ENCODE measurements at regions not wholly inside any gene's neighbourhood (a gene's known extent, or its start where the extent isn't known, plus 50 kb on each side); places are given as distances from the start of the nearest gene placed in this dataset.
A peak's percentile ranks its signal among the peaks of the same experiment; 100 is the strongest.

DNA sequence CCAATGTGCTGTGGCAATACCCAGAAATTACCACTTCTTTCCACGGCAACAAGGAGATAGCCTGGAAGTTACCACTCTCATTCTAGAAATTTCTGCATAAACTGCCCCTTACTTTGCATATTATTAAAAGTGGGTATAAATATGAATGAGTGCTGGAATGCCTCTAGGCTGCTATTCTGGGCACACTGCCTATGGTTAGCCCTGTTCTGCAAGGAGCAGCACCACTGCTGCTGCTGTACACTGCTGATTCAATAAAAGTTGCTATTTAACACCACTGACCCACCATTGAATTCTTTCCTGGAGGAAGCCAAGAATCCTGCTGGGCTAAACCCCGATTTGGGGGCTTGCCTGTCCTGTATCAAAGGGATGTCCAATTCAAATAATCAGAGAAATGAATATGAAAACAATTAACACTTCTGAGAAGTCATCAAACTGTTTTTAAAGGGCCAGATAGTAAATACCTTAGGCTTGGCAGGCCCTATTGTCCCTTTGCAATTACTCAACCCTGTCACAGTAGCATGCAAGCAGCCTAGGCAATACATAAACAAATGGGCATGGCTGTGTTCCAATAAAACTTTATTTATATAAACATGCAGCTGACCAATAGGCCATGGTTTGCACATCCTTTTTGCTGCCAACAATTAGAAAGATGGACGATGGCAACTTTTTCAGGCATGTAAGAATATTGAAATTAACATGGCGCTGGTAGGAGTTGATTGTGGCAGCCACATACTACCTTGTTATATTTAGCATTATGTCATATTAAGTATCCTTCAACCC lies 369.4 kb upstream of the B3GALT2 start:
- no peak for DNase-seq

DNA sequence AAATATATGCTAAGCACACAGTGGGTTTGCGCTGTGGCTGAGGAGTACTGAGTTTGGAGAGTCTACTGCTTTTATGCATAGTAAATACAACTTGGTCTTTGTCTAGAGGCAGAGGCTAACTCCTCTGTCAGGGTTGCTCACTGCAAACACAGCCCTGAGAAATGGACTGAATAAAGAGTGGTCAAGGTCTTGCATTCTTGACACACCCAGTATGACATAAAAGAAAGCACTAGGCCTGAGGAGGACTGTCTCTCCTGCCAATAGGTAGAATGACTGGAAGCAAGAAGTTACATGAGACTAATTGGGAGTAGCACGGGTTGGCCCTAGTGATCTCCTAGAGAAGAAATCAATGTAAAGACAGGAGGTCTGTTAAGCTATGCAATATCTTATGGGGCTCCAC lies 367.2 kb upstream of the B3GALT2 start:
- no peak for DNase-seq

DNA sequence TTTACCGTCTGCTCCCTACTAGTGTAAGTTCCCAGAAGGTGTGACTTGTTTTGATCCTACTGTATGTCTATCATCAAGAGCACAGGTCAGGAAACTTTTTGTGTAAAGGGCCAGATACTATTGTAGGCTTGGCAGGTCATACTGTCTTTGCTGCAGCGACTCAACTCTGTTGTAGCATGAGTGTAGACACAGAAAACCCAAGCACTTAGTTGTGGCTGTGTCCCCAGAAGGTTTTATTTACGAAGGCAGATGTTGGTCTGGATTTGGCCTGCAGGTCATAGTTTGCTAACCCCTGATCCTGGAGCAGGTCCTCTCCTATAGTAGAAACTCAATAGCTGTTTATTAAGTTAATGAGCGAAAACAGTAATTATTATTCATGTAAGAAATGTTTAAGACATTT lies 365.9 kb upstream of the B3GALT2 start:
- no peak for DNase-seq

DNA sequence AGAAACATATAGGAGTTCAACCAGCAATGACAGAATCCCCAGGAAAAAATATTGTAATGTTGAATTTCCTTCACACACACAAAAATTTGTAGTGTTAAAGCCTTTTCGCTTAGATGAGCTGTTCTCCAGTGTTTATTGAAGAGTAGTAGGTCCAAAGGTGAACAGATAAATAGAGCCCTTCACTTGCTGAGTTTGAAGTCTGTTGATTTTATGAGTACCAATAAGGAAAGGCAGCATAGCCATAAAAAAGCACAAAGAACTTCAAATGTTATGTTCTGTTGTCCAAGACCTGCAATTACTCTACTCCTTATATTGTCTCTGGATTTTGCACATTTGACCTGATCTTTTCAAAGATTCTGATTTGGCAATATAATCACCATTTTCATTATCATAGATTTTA lies 362.7 kb upstream of the B3GALT2 start:
- DNase-seq = no peak

DNA sequence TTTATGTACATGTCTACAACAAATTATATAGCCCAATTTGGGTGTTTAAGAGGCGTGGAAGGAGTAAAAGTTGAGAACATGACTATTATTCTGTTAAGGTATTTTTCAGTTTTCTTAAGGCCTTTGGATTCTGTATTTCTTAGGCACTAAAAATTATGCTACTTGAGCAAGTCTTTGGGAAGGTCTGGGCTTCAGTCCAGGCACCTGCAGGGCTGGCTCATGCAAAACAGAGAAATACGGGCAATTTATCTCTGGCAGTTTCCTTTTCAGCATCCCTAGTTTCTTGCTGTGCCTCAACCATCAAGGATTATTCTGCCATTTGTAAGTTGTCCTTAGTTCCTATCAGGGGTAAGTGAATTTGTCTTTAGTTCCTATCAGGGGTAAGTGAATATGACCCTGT lies 358.8 kb upstream of the B3GALT2 start:
- no peak for DNase-seq

DNA sequence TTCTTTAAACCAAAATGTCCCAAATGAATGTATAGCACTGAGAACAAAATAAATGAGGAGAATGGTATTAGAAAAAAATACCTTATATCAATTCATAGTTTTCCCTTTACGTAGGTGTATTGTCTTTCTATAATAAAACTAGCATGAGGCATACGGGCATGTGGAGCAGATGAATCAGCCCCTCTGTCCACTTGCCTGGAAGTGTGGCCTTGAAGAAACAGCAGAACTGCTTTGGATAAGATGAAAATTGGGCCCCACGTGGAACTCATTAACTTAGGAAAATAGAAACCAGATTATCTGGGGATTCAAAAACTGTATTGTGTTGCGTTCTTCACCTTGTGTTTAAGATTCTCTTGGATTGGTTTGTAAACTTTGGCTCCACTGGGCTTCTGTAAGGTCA lies 356.8 kb upstream of the B3GALT2 start:
- DNase-seq = no peak

DNA sequence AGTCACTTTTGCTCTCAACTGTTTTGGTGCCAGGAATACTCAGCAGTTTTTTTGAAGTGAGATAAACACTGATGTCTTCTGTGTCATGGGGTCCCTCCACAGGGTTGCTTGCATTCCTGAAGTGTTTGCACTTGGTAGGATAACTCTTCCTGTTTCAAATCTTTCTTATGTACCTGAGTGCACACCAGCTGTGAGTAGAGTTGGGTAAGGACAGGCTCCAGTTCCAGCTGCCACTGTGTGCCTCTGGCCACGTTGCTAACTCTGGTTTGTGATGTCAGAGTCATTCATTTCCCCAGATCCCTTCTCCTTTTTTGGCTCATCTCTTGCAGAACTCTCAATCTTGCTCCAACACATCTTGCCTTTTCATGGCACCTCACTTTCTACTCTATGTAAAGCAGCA lies 356.3 kb upstream of the B3GALT2 start:
- no peak for DNase-seq

DNA sequence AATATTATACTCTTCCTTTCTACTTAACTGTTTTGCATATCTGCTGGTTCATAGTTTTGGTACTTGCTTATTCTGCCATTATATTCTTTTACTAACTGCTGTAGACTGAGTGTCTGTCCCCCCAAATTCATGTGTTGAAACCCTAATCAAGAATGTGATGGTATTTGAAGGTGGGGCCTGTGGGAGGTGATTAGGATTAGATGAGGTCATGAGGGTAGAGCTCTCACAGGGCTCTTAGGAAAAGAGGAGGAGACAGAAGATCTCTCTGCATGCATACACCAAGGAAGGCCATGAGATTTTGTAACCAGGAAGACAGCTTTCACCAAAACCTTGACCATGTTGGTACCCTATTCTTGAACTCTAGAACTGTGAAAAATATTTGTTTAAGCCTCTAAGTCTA lies 354.1 kb upstream of the B3GALT2 start:
- DNase-seq = no peak

DNA sequence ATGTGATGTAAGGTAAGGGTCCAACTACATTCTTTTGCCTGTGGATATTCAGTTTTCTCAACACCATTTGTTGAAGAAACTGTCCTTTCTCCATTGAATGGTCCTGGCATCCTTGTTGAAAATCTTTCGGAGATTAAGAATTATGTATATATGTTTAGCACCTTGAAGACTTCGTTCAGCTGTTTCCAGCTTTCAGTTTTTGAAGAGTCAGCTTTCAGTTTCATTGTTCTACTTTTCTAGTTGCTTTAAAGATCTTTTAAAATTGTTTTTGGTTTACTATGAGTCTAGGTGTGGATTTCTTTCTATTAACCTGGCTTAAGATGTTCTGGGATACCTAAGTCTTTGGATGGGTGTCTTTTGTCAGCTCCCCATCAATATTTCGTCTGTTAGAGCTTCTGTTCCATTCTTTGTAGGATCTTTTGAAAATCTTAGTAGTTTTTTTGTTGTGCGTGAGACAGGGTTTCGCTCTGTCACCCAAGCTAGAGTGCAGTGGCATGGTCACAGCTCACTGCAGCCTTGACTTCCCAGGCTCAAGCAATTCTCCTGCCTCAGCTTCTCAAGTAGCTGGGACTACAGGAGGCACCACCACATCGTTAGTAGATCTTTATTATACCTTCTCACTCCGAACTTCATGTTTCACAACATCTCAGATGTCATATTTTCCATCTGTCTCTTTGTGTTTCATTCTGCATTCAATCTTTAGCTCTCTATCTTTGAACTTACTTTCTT lies 353.5 kb upstream of the B3GALT2 start:
- no peak for DNase-seq

DNA sequence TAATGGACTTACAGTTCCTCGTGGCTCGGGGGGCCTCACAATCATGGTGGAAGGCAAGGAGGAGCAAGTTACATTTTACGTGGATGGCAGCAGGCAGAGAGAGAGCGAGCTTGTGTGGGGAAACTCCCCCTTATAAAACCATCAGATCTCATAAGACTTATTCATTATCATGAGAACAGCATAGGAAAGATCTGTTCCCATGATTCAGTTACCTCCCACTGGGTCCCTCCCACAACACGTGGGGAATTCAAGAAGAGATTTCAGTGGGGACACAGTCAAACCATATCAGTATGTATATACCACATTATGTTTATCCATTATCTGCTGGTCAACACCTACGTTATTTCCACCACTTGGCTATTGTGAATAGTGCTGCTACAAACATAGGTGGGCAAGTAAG lies 352.3 kb upstream of the B3GALT2 start:
- DNase-seq = no peak

DNA sequence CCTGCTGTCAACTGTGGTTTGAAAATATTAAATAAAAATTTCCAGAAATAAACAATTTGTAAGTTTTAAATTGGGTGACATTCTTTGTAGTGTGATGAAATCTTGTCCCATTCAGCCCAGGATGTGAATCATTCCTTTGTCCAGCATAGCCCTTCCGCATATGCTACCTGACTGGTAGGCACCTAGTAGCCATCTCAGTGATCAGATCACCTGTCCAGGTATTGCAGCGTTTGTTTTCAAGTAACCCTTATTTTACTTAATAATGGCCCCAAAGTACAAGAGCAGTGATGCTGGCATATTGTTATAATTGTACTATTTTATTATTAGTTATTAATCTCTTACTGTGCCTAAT lies 351.6 kb upstream of the B3GALT2 start:
- no peak for DNase-seq

DNA sequence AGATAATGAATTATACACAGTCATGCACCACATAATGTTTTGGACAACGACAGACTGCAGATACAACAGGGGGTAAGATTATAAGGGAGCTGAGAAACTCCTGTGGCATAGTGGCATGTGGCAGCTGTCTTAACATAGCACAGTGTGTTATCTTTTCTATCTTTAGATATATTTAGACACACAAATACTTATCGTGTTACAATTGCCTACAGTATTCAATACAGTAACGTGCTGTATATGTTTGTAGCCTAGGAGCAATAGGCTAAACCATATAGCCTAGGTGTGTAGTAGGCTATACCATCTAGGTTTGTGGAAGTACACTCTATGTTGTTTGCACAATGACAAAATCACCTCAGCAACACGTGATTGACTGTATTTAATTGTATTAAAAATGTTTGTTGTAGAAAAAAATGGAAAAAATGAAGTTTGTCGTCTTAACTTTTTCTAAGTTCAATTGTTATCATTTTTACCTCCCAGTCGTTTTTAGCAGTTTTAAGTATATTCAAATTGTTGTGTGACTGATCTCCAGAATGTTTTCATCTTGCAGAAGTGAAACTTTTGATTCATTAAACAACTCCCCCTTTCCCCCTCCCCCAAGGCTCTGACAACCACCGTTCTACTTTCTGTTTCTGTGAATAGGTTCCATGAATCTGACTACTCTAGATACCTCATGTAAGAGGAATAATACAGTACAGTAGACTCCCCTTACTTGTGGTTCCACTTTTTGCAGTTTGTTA lies 351.0 kb upstream of the B3GALT2 start:
- peak; percentile 26 to 49 (median 39) for DNase-seq

DNA sequence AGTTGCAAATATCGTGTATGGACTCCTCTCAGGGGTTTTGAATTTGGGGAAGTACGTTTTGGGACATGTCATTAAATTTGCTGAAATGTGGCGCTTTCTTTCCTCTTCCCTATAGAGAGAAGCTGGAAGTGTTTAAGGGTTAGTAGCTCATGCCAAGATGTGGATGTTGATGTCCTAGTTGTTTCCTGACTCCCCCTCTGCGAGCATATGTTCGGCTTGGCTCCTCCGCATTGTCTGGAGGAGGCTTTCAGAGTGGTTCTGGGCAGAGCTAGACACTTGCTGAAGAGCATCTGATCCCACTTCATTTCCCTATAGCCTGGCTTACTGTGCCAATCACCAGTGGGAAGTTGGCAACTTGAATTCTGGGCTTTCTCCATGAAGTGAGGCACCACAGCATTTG lies 347.4 kb upstream of the B3GALT2 start:
- no peak for DNase-seq

DNA sequence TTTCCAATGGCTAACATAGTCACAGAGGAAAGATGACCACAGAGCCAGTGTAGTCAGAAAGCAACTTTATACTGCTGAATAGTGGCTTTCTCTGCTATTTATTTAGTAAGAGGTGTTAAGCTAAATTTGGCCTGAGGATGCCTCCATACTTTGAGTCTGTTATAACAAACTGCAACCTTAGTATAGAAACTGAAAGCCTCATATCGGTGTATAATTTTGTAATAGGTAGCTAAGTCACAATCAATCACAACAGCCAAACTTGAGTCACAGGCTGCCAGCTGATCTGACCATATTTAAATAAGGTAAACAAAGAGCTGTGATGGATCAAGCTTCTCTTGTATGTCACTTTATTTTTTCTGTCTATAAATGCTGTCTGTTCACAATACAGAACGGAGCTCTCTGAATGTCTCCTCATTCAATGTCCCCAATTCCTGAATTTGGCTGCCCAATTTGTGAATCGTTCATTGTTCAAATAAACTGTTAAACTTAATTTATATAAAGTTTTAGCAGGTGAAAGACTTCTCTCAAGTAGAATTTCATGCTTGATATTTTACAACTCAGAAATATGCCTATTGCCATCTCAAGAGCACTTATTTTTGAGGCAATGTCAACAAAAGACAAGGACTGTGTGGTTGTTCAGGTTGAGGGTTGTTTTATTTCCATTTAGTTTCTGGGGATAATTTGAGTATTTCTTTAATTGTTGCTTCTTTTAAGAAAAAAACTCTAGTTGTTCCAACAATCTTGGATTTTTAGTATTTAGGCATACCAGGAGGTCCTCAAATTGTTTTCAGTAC lies 339.7 kb upstream of the B3GALT2 start:
- DNase-seq = no peak

DNA sequence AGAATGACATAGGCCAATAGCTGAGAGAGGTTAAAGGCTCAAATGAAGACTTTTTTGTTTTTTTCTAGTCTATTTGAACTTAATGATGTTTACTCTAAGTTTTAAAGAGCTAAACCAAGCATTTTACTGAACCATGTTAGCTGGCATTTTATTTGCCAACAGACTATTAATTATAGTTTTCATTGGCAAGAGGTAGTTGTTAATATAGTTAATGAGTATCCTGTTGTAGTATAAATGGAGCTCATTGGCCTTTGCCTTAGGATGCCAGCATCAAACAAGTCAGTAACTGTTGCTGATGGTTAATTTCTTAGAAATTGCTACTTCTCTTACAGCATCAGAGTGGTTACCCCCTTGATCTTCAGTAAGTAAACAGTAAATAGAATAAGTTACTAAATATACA lies 339.0 kb upstream of the B3GALT2 start:
- no peak for DNase-seq

DNA sequence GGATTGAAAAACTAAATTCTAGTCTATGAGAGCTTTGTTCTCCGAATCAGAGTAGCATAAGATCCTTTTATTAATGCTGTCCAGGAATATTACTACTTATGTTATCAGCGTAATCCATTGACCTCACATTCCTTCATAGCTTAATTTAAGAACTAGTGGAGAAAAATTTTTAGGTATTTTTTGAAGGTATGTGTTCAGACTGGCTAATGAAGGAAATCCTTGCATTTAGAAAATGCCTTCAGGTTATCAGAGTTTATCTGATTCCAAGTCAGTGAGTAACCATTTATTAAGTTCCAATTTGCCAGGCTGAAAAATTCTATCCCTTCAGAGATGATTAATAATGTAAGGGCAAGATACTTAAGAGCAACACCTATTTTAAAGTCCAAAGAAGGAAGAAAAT lies 338.2 kb upstream of the B3GALT2 start:
- no peak for DNase-seq

DNA sequence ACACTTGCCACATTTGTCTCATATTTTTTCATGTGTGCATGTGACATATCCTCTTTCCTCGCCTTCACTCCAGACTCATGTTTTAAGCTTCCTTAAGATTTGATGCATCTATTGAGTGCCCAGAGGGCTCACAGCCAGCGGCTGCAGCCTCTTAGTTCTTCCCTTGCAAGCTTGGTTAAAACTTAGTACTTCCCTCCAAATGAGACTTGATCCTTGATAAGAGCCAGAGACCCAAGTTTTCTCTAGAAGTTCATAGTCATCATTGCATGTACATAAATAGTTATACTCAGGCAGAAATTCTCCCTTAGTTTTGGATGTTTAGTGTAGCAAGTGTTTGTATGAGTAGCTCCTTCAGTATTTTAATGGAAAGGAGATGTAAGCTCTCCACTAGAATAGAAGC lies 337.6 kb upstream of the B3GALT2 start:
- DNase-seq = no peak

DNA sequence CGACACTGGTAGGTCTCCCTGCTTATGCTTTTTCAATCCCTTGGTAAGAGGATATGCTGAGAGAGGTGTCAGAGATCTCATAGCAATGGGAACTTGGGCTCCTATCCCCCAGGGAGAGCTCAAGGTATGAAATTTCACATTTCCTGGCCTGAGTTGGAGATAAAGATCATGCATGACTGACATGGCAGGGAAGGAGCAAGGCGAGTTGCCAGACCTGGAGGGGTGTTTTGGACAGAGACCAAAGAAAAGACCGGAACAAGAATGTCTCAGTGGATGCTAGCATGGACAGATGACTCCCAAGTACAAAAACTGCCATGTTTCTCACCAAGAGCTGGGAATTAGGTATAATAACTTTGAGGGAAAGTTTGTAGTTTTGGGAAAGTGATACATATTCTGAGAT lies 334.1 kb upstream of the B3GALT2 start:
- no peak for DNase-seq

DNA sequence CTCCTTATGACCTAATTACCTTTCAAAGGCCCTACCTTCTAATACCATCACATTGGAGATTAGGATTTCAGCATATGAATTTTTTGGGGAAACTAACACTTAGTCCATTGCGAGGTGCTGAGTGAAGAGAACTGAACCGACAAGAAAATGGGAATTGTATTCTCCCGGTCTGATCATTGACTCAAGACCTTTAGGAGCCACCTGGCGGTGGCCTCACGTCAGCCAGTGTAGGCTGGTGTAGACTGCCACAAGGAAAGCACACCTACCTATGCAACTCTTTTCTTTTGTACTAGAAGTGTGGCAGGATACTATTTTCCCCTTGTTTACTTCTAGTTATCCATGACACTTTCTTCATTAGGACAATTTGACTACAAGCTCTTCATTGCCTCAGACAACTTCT lies 333.5 kb upstream of the B3GALT2 start:
- no peak for DNase-seq

DNA sequence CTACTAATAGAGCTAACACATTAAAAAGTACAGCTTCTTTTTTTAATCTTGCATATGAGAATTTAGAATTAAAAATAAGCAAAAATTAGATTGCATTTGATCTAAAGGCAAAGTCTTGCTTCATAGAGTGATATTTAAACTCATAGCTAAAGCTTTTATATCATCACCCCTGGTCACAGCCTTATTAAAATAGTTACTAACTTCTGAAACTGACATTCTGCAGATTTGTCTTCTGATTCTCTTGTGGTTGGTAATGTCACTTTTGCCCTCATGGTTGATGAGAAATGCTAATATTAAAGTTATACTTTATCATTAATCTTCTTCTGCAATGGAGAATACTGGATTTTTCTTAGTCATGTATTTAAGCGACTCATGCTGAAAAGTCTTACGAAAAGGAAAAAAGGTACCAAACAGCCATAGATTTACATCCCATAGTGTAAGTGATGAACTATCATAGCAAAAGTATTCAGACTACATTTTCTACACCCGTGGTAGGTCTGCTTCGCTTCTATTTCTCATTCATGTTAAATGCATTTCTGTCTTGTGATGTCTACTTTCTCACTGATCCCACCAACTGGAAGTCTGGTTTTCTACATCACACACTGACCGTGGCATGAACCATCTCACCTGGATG lies 330.5 kb upstream of the B3GALT2 start:
- no peak for DNase-seq

DNA sequence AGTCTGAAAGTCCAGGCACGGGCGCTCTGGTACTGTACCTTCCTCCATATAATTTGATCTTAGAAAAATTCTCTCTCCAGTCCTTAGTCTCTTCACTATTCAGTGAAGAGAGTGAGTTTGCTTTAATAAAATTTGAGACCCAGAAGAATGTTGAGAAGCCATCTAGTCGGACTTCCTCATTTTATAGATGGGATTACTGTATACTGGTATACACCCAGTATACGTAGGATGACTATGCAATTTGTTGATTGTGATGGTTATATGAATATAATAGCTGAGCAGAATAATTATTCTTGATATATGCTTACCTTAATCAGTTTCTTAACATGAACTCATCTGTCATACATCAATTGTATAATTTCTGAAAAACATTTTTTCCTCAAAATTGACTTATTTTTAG lies 328.0 kb upstream of the B3GALT2 start:
- DNase-seq = no peak

DNA sequence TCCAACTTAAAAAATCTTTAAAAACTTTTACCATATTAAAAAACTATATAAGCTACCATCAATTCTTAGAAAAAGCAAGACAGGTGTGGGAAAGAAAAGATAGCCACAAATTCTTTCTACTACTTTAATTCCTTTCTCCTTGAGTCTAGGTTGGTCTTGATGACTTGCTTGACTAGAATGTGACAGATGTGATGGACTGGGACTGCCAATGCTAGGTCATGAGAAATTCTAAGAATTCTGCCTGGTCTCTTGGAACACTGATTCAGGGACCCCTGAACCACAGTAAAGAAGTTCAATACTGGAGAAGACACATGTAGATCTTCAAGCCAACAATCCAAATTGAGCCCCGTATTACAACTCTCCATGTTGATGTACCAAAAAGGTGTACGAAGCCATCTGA lies 326.6 kb upstream of the B3GALT2 start:
- no peak for DNase-seq

DNA sequence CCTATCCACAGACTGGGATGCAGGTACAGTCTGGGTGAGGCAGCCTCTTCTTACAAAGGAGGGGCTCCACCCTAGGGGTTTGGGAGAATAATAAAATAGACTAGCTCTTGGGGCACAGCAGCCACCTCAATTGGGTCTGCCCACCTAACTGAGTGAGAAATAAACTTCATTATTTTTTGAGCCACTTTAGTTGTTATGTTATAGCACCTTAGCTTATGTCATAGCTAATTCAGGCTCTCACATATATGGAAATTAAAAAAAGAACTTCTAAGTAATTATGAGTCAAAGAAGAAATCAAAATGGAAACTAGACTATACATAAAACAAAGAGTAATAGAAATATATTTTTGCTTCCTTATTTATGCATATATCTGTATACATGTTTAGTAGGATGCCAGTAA lies 318.5 kb upstream of the B3GALT2 start:
- no peak for DNase-seq
